Type B pancreatic cell (in vitro differentiated cells): ENCODE measurements at regions not wholly inside any gene's neighbourhood (a gene's known extent, or its start where the extent isn't known, plus 50 kb on each side); places are given as distances from the start of the nearest gene placed in this dataset.

Experiments
- DNase-seq: peaks from one replicate; pipeline ENCODE4 v3.0.0; 2021; ENCODE audit warnings: mixed read lengths; ENCODE audit not compliant: unreplicated experiment; ENCODE audit errors: extremely low spot score
- H3K27ac Mint-ChIP-seq: 2 replicates; pipeline ENCODE4 v1.8.0; 2021; ENCODE audit warnings: mild to moderate bottlenecking, mixed read lengths
- H3K27me3 Mint-ChIP-seq: 2 replicates; pipeline ENCODE4 v1.8.0; 2021; ENCODE audit warnings: mixed read lengths
- H3K36me3 Mint-ChIP-seq: 2 replicates; pipeline ENCODE4 v1.8.0; 2021; ENCODE audit warnings: mixed read lengths
- H3K4me1 Mint-ChIP-seq: one replicate; pipeline ENCODE4 v1.8.0; 2021; ENCODE audit warnings: mixed read lengths; ENCODE audit not compliant: unreplicated experiment
- H3K4me3 Mint-ChIP-seq: 2 replicates; pipeline ENCODE4 v1.8.0; 2021; ENCODE audit warnings: mild to moderate bottlenecking, mixed read lengths
- H3K9me3 Mint-ChIP-seq: 2 replicates; pipeline ENCODE4 v1.8.0; 2021; ENCODE audit warnings: mixed read lengths
- CTCF ChIP-seq: fragments of 200-600 bp; sonication (generic); conservative IDR thresholded peaks from 2 replicates; pipeline ENCODE4 v1.5.0; 2021; ENCODE audit warnings: antibody characterized with exemption, mild to moderate bottlenecking

- no peak for DNase-seq
- Mint-ChIP-seq H3K4me1 (peaks cover 13% of the 10 kb centered on the region), H3K36me3 (no peaks in the 10 kb centered on the region), H3K4me3 (no peak overlapping the region), H3K27ac (no peak overlapping the region), H3K27me3 (no peaks in the 10 kb centered on the region), H3K9me3 (no peaks in the 10 kb centered on the region)
- TF ChIP-seq CTCF = no peak
Measured at GRCh38 chr12:66929121-66929520, 250.2 kb upstream of the GRIP1 start.

GRCh38 chr12:66931091-66931490, 252.2 kb upstream of the GRIP1 start:
- Mint-ChIP-seq H3K27ac (no peak overlapping the region), H3K27me3 (no peaks in the 10 kb centered on the region), H3K36me3 (peaks cover 4% of the 10 kb centered on the region), H3K4me1 (peaks cover 19% of the 10 kb centered on the region), H3K4me3 (no peak overlapping the region), H3K9me3 (no peaks in the 10 kb centered on the region)
- DNase-seq = no peak
- no peak for TF ChIP-seq CTCF

- Mint-ChIP-seq H3K27me3 (no peaks in the 10 kb centered on the region), H3K4me3 (no peak overlapping the region), H3K36me3 (peaks cover 4% of the 10 kb centered on the region), H3K4me1 (peaks cover 18% of the 10 kb centered on the region), H3K27ac (no peak overlapping the region), H3K9me3 (no peaks in the 10 kb centered on the region)
- TF ChIP-seq CTCF = no peak
- DNase-seq = no peak
Measured at GRCh38 chr12:66932126-66932525, 253.2 kb upstream of the GRIP1 start.

- peaks cover 4% of the 10 kb centered on the region for H3K36me3 Mint-ChIP-seq
- H3K27ac Mint-ChIP-seq = no peak overlapping the region
- DNase-seq = no peak
- TF ChIP-seq CTCF = no peak
- peaks cover 9% of the 10 kb centered on the region for H3K4me1 Mint-ChIP-seq
- no peaks in the 10 kb centered on the region for H3K27me3 Mint-ChIP-seq
- H3K9me3 Mint-ChIP-seq = no peaks in the 10 kb centered on the region
- H3K4me3 Mint-ChIP-seq = no peak overlapping the region
Measured at GRCh38 chr12:66934302-66935062, 255.6 kb upstream of the GRIP1 start.

- H3K27ac Mint-ChIP-seq = no peak overlapping the region
- no peaks in the 10 kb centered on the region for H3K9me3 Mint-ChIP-seq
- DNase-seq = no peak
- no peak overlapping the region for H3K4me3 Mint-ChIP-seq
- H3K36me3 Mint-ChIP-seq = no peaks in the 10 kb centered on the region
- no peaks in the 10 kb centered on the region for H3K27me3 Mint-ChIP-seq
- no peak for TF ChIP-seq CTCF
- H3K4me1 Mint-ChIP-seq = peaks cover 6% of the 10 kb centered on the region
Measured at GRCh38 chr12:66941150-66941549, 262.3 kb upstream of the GRIP1 start.
